CD4-positive, CD25-positive, alpha-beta regulatory T cell (primary cell): ENCODE measurements at regions not wholly inside any gene's neighbourhood (a gene's known extent, or its start where the extent isn't known, plus 50 kb on each side); places are given as distances from the start of the nearest gene placed in this dataset.

Source experiments
- ATAC-seq, 2 donors: fragments of 150-1000 bp; cut with Tn5 transposase; one replicate each; pipeline ENCODE4 v1.10.0; 2021; ENCODE audit warnings: low read depth in 2 of 2, moderate number of reproducible peaks in 2 of 2, moderate library complexity in 1 of 2
- DNase-seq, 3 donors: peaks; one replicate each; pipeline versions ENCODE4 v3.0.0 to v3.0.0-alpha.2; 2012 to 2022; ENCODE audit warnings: mixed read lengths in 1 of 3
- H3K27ac ChIP-seq: one replicate; pipeline ENCODE4 v1.7.0; 2013; ENCODE audit warnings: mild to moderate bottlenecking, low read length; ENCODE audit not compliant: insufficient read depth, poor library complexity, severe bottlenecking
- H3K27me3 ChIP-seq: one replicate; pipeline ENCODE4 v1.7.0; 2013; ENCODE audit warnings: low read length; ENCODE audit not compliant: control insufficient read depth, insufficient read depth
- H3K36me3 ChIP-seq: one replicate; pipeline ENCODE4 v1.7.0; 2013; ENCODE audit warnings: mild to moderate bottlenecking, low read length, moderate library complexity; ENCODE audit not compliant: control insufficient read depth, insufficient read depth
- H3K4me1 ChIP-seq: 2 replicates; pipeline ENCODE4 v1.7.0; 2013; ENCODE audit warnings: mild to moderate bottlenecking, low read length; ENCODE audit not compliant: insufficient read depth, control insufficient read depth, poor library complexity, severe bottlenecking
- H3K4me3 ChIP-seq: one replicate; pipeline ENCODE4 v1.7.0; 2013; ENCODE audit warnings: low read depth, mild to moderate bottlenecking, low read length, moderate library complexity
- H3K9me3 ChIP-seq, 2 experiments: 1 replicate in 1 of 2; 2 replicates in 1 of 2; pipeline ENCODE4 v1.7.0; 2013; ENCODE audit warnings: low read length in 2 of 2, mild to moderate bottlenecking in 1 of 2, moderate library complexity in 1 of 2; ENCODE audit not compliant: control insufficient read depth in 2 of 2
- H3K27ac Mint-ChIP-seq, 3 donors: one replicate each; pipeline ENCODE4 v1.8.0; 2020 to 2022; ENCODE audit warnings: mild to moderate bottlenecking in 3 of 3, mixed read lengths in 3 of 3, moderate library complexity in 2 of 3
- H3K27me3 Mint-ChIP-seq: one replicate; pipeline ENCODE4 v1.8.0; 2022; ENCODE audit warnings: mild to moderate bottlenecking, mixed read lengths
- H3K36me3 Mint-ChIP-seq: one replicate; pipeline ENCODE4 v1.8.0; 2020; ENCODE audit warnings: mixed read lengths
- H3K4me1 Mint-ChIP-seq, 4 donors: one replicate each; pipeline ENCODE4 v1.8.0; 2020 to 2022; ENCODE audit warnings: mixed read lengths in 4 of 4, mild to moderate bottlenecking in 1 of 4
- H3K4me3 Mint-ChIP-seq, 4 donors: one replicate each; pipeline ENCODE4 v1.8.0; 2020 to 2022; ENCODE audit warnings: mild to moderate bottlenecking in 4 of 4, mixed read lengths in 4 of 4, moderate library complexity in 3 of 4
- H3K9me3 Mint-ChIP-seq, 7 donors: one replicate each; pipeline ENCODE4 v1.8.0; 2020 to 2022; ENCODE audit warnings: mixed read lengths in 7 of 7, mild to moderate bottlenecking in 3 of 7, moderate library complexity in 2 of 7

DNA sequence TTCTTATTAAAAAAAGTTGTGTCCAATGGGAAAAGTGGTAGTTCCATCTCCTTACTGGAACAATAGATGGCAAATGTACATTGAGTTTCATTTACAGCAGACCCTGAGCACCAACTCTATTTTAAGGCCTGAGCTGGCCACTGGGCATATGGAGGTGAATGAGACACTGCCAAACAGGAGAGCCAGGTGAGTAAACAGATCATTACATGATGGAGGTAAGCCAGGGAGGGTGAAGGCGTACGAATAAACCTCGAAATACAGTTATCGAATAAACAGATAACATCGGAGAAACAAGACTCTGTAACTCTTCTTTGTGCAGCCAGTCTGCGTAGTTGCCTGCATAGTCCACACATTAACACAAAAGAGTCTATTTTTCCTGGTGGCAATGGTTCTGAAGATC, 446.4 kb upstream of the KLF4 start:
- Mint-ChIP-seq H3K36me3 (no peaks in the 10 kb centered on the region), H3K9me3 (peaks cover 0 to 1% (median 0%) of the 10 kb centered on the region in 7 donors), H3K27ac (no peak overlapping the region), H3K27me3 (peaks cover 4% of the 10 kb centered on the region), H3K4me1 (no peaks in the 10 kb centered on the region), H3K4me3 (no peak overlapping the region)
- ATAC-seq, result no peak
- Histone ChIP-seq H3K36me3 (no peaks in the 10 kb centered on the region), H3K27me3 (no peaks in the 10 kb centered on the region), H3K4me1 (no peaks in the 10 kb centered on the region), H3K9me3 (no peaks in the 10 kb centered on the region), H3K4me3 (no peak overlapping the region), H3K27ac (no peak overlapping the region)
- no peak for DNase-seq

DNA sequence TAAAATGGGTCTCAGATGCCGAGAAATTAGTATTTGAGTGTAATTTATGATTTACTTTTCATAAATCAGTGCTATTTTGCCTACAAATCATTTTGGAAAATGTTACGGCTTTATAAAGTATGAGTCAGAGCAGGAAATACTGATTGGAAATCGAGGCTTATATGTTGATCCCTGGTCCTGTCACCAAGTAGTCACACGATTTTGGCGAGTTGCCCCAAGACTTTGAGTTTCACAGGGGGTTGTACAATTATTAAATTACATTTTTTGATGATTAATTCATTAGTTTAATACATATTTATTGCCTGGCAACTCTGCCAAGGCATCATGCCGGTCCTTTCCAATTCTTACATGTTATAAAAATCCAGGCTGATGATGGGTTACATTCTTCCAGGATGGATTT, 443.9 kb upstream of the KLF4 start:
- H3K4me3 Mint-ChIP-seq, result no peak overlapping the region
- peaks cover 0 to 1% (median 0%) of the 10 kb centered on the region in 7 donors for H3K9me3 Mint-ChIP-seq
- H3K36me3 ChIP-seq, result no peaks in the 10 kb centered on the region
- no peak overlapping the region for H3K4me3 ChIP-seq
- H3K27me3 Mint-ChIP-seq, result peaks cover 4% of the 10 kb centered on the region
- no peak for ATAC-seq
- no peaks in the 10 kb centered on the region for H3K4me1 Mint-ChIP-seq
- H3K27ac Mint-ChIP-seq, result no peak overlapping the region
- no peak overlapping the region for H3K27ac ChIP-seq
- no peaks in the 10 kb centered on the region for H3K27me3 ChIP-seq
- no peaks in the 10 kb centered on the region for H3K9me3 ChIP-seq
- H3K4me1 ChIP-seq, result no peaks in the 10 kb centered on the region
- no peaks in the 10 kb centered on the region for H3K36me3 Mint-ChIP-seq
- no peak for DNase-seq

DNA sequence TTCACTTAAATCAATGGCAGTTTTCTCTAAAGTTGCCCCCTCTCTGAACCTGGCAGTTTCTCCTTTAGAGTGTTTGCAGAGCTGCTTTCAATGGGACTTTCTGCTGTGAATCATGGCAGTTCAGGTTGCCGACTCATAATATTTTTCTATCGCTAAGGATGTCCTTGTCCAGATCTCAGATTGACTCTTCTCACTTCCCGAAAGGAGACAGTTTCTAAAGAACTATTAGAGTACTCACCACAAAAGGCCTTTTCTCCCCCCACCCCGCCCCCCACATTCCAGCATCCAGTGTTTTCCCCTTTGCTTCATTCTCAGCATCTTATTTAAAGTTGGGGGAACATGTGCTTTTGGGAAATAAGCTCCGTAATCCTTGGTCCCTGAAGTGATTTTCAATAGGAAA, 443.5 kb upstream of the KLF4 start:
- Histone ChIP-seq H3K9me3 (no peaks in the 10 kb centered on the region), H3K36me3 (no peaks in the 10 kb centered on the region), H3K27ac (no peak overlapping the region), H3K27me3 (no peaks in the 10 kb centered on the region), H3K4me1 (no peaks in the 10 kb centered on the region), H3K4me3 (no peak overlapping the region)
- H3K27ac Mint-ChIP-seq, result no peak overlapping the region
- peaks cover 4% of the 10 kb centered on the region for H3K27me3 Mint-ChIP-seq
- H3K9me3 Mint-ChIP-seq, result peaks cover 0 to 1% (median 0%) of the 10 kb centered on the region in 7 donors
- H3K4me3 Mint-ChIP-seq, result no peak overlapping the region
- no peaks in the 10 kb centered on the region for H3K36me3 Mint-ChIP-seq
- DNase-seq (no peak), ATAC-seq (no peak)
- H3K4me1 Mint-ChIP-seq, result no peaks in the 10 kb centered on the region

DNA sequence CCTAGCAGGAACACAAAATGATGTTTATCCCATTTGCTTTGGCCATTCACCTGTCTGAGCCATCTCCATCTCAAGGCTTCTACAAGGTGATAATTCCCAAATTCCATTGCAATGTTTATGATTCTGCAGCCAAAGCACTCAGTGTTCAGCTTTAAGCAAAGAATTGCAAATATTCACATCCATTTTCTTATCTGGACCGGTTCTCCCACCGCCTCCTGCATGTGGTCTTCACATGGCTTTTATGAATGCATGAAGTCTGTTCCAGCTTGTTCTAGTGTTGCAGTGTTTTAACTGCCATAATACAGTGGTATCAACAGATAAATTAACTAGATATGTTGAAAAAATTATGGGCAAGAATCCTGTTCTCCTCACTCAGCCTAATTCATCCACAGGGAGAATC, 443.0 kb upstream of the KLF4 start:
- Mint-ChIP-seq H3K27me3 (peaks cover 4% of the 10 kb centered on the region), H3K4me3 (no peak overlapping the region), H3K27ac (no peak overlapping the region), H3K9me3 (peaks cover 0 to 1% (median 0%) of the 10 kb centered on the region in 7 donors), H3K36me3 (no peaks in the 10 kb centered on the region), H3K4me1 (no peaks in the 10 kb centered on the region)
- H3K4me3 ChIP-seq, result no peak overlapping the region
- no peaks in the 10 kb centered on the region for H3K36me3 ChIP-seq
- no peak for DNase-seq
- H3K27me3 ChIP-seq, result no peaks in the 10 kb centered on the region
- no peak overlapping the region for H3K27ac ChIP-seq
- no peak for ATAC-seq
- no peaks in the 10 kb centered on the region for H3K4me1 ChIP-seq
- no peaks in the 10 kb centered on the region for H3K9me3 ChIP-seq

DNA sequence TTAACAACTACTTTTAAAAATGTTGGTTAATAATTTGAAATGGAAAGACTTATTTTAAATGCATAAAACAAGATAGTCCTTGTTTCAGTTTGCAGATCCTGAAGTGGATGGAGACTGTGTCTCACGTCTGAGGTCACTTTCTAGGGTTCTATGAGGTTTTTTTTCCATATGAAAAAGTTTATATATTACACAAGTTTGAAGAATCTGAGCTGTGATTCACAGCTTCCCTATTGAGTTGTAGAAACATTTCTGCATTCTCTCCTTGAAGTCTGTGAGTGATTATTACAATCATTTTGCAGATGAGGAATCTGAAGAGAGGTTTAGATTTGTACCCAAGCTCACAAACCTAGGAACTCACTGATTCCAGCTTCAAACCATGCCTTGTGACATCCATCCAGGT, 442.5 kb upstream of the KLF4 start:
- Histone ChIP-seq H3K27me3 (no peaks in the 10 kb centered on the region), H3K4me3 (no peak overlapping the region), H3K27ac (no peak overlapping the region), H3K9me3 (no peaks in the 10 kb centered on the region), H3K4me1 (no peaks in the 10 kb centered on the region), H3K36me3 (no peaks in the 10 kb centered on the region)
- DNase-seq (no peak), ATAC-seq (no peak)
- H3K36me3 Mint-ChIP-seq, result no peaks in the 10 kb centered on the region
- H3K4me1 Mint-ChIP-seq, result no peaks in the 10 kb centered on the region
- H3K4me3 Mint-ChIP-seq, result no peak overlapping the region
- H3K9me3 Mint-ChIP-seq, result peaks cover 0 to 1% (median 0%) of the 10 kb centered on the region in 7 donors
- no peak overlapping the region for H3K27ac Mint-ChIP-seq
- H3K27me3 Mint-ChIP-seq, result peaks cover 4% of the 10 kb centered on the region

DNA sequence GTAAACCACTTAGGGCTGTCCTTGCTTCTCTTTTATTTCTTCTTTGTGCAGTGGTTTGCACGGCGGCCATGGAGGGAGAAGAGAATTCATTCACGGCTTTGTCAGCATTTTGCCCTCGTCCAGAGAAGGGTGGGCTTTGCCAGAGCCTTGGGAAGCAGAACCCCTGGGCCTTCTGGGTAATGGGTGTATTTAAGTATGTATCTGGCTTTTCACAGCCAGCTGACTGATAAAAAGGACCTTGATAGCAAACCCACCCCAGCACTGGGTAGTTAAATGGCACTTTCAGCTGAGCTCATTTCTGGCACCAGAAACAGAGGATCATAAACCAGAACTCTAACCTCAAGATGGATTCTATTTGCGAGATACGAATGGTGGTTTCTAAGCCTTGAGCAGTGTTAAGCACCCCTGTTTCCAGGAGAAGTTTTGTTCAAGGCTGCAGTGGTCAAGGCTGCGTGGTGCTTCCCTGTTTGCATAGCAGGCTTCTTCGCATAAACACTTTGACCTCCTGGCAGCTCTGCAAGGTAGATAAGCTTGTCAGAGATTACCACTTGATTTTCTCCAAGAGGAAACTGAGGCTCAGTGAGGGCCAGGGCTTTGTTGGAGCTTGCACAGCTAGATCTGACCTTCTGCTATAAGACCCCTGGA, 441.6 kb upstream of the KLF4 start:
- Mint-ChIP-seq H3K4me1 (no peaks in the 10 kb centered on the region), H3K4me3 (no peak overlapping the region), H3K9me3 (peaks cover 0 to 1% (median 0%) of the 10 kb centered on the region in 7 donors), H3K36me3 (no peaks in the 10 kb centered on the region), H3K27ac (no peak overlapping the region), H3K27me3 (peaks cover 4% of the 10 kb centered on the region)
- Histone ChIP-seq H3K4me1 (no peaks in the 10 kb centered on the region), H3K9me3 (no peaks in the 10 kb centered on the region), H3K27ac (no peak overlapping the region), H3K27me3 (no peaks in the 10 kb centered on the region), H3K4me3 (no peak overlapping the region), H3K36me3 (no peaks in the 10 kb centered on the region)
- ATAC-seq (no peak), DNase-seq (no peak)

DNA sequence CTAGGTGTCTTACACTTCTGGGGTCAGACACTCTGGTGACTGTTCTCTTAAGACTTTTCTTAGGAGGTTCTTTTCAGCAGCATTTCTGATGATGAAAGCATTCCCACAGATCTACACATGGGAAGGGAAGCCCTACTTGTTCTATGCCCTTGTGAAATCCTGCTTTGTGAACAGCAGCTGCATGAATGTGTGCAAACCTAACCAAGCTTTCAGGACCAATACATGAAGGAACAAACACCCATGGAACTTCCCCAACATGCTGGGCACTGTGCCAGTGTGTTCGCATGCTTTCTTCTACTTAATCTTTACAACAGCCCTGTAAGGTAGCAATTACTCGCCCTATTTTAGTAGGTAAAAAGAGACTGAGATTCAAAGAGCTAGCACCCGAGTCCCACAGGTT, 439.9 kb upstream of the KLF4 start:
- Histone ChIP-seq H3K27ac (no peak overlapping the region), H3K36me3 (no peaks in the 10 kb centered on the region), H3K27me3 (no peaks in the 10 kb centered on the region), H3K9me3 (no peaks in the 10 kb centered on the region), H3K4me1 (no peaks in the 10 kb centered on the region), H3K4me3 (no peak overlapping the region)
- H3K27ac Mint-ChIP-seq, result no peak overlapping the region
- peaks cover 0 to 2% (median 0%) of the 10 kb centered on the region in 7 donors for H3K9me3 Mint-ChIP-seq
- no peaks in the 10 kb centered on the region for H3K36me3 Mint-ChIP-seq
- no peaks in the 10 kb centered on the region for H3K27me3 Mint-ChIP-seq
- no peaks in the 10 kb centered on the region for H3K4me1 Mint-ChIP-seq
- DNase-seq (no peak), ATAC-seq (no peak)
- H3K4me3 Mint-ChIP-seq, result no peak overlapping the region

DNA sequence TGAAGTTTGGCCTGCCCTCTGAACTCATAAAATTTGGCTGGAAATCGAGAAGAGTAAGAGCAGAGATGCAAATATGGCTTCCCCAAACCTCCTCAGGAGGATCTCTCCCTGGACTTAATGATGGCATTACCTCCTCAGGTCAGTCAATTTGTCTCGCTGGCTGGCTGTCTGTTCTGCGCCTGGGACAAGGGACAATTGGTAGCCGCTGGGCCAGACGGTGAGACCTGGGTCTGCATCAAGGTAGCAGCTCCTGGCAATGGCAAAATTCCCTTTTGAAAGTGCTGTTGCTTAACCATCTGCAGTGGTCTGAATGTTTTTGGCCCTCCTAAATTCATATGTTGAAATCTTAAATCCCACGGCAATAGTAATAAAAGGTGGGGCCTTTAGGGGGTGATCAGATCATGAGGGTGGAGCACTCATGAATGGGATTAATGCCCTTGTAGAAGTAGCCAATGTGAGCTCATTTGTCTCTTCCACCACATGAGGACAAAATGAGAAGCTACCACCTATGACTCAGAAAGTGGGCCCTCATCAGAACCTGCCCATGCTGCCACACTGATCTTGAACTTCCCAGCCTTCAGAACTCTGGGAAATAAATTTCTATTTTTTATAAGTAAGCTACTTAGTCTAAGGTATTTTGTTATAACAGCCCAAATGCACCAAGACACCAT, 439.3 kb upstream of the KLF4 start:
- Mint-ChIP-seq H3K27ac (no peak overlapping the region), H3K4me1 (no peaks in the 10 kb centered on the region), H3K27me3 (no peaks in the 10 kb centered on the region), H3K36me3 (no peaks in the 10 kb centered on the region), H3K4me3 (no peak overlapping the region), H3K9me3 (peaks cover 0 to 2% (median 0%) of the 10 kb centered on the region in 7 donors)
- Histone ChIP-seq H3K36me3 (no peaks in the 10 kb centered on the region), H3K27me3 (no peaks in the 10 kb centered on the region), H3K9me3 (no peaks in the 10 kb centered on the region), H3K27ac (no peak overlapping the region), H3K4me3 (no peak overlapping the region), H3K4me1 (no peaks in the 10 kb centered on the region)
- no peak for DNase-seq
- no peak for ATAC-seq
